ENCODE measurements at regions not wholly inside any gene's neighbourhood (a gene's known extent, or its start where the extent isn't known, plus 50 kb on each side); places are given as distances from the start of the nearest gene placed in this dataset.
"Not testable (repeated sequence)": the region's sequence is repeated elsewhere in the genome, so short reads cannot be mapped to it uniquely, and the experiment has no call there.

DNA sequence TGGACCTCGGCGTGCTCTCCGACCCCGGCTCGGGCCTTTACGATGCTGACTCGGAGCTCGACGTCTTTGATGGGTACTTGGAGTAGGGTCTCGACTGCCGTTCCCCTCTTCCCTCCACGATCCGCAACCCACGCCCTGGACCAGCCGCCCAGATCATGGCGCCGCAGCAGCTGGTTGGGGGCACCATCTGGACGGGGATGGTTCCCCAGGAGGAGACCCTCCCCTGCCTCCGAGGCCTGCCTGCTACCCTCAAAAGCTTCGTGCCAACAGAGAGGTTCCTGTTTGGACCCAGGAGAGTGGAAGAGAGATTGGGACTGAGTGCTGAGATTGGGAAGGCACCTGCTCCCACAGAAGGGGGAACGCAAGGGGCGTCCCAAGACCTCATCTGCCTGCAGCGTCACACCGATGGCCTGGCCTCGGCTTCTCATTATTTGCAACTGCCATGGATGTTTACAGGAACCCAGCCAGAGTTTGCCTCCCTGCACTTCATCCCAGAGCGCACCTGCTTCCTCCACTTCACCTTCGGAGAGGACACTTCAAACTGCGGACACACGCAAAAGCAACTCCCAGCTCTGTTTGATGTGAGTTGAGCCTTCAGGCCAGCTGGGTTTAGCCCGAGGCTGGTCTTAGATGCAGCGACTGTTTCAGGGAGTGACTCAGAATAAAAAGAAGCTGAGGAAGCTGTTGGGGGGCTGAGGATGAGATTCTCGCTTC, 58.9 kb downstream of the GOLGA6L7 start:
- H3K9me3 ChIP-seq (ENCODE audit: severe bottlenecking); H3K4me1 ChIP-seq (ENCODE audit: insufficient read depth, poor library complexity, severe bottlenecking); DNase-seq (ENCODE audit: low spot score); H3K27ac ChIP-seq (ENCODE audit: poor library complexity, severe bottlenecking); H3K36me3 ChIP-seq (ENCODE audit: low read depth); H3K4me3 ChIP-seq (ENCODE audit: severe bottlenecking): not testable (repeated sequence)
- peak; percentile 43; the same call in 2 of the 3 replicates for ATAC-seq (ENCODE audit: low read depth)
- peaks cover 54% of the 10 kb centered on the region for H3K27me3 ChIP-seq (ENCODE audit: insufficient read depth, poor library complexity, severe bottlenecking)

DNA sequence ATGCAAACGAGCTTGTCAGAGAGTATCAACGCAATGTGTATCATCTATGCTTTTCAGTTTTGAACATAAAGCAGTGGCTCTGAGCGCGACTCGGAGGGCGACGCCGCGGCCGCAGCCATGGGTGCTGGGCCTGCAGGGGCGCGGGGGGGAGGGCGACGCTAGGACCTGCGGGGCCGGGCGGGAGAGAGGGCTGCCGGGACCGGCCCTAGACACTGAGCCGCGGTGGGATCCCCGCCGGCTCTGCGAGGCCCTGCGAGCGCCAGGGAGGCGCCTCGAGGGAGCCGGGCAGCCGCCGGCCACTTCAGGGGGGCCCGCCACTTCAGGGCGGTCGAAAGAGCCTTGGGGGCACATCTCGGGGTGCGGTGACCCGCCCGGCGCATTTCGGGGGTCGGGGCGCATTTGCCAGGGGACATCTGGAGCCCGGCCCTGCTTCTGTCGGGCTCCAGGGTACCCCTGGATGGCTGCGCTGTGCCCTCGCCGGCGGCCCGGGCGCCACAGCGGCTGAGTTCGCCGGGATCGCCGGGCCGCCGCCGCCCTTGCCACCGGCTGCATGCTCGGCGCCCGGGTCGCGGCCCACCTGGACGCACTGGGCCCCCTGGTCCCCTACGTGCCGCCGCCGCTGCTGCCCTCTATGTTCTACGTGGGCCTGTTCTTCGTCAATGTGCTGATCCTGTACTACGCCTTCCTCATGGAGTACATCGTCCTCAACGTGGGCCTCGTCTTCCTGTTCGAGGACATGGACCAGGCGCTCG, 59.6 kb downstream of the GOLGA6L7 start:
- H3K27ac ChIP-seq (ENCODE audit: poor library complexity, severe bottlenecking); H3K36me3 ChIP-seq (ENCODE audit: low read depth); H3K4me1 ChIP-seq (ENCODE audit: insufficient read depth, poor library complexity, severe bottlenecking); H3K4me3 ChIP-seq (ENCODE audit: severe bottlenecking); H3K9me3 ChIP-seq (ENCODE audit: severe bottlenecking): not testable (repeated sequence)
- H3K27me3 ChIP-seq (ENCODE audit: insufficient read depth, poor library complexity, severe bottlenecking) = peaks cover 54% of the 10 kb centered on the region
- ATAC-seq (ENCODE audit: low read depth) = peak; percentile 53
- peak; percentile 29 for DNase-seq (ENCODE audit: low spot score)

DNA sequence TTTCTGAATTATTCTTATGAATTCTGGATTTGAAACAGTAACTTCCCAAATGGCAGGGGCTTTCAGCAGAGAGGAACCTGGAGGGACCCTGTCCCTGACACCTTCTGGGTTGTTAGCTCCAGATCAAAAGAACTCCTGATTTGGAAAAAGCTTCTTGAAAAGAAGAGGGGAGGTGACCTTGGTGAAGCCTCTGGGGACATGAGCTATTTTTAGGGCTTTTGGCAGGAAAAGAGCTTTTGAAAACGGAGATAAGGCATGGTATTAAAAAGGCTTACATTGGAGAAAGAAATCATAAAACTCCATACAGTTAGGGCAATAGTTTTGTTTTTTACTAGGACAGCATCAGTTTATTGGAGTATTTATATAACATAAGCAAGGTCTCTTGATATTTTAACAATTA, 60.3 kb downstream of the GOLGA6L7 start:
- H3K27ac ChIP-seq (ENCODE audit: poor library complexity, severe bottlenecking); H3K36me3 ChIP-seq (ENCODE audit: low read depth); DNase-seq (ENCODE audit: low spot score); H3K4me3 ChIP-seq (ENCODE audit: severe bottlenecking); H3K4me1 ChIP-seq (ENCODE audit: insufficient read depth, poor library complexity, severe bottlenecking); H3K9me3 ChIP-seq (ENCODE audit: severe bottlenecking); ATAC-seq (ENCODE audit: low read depth): not testable (repeated sequence)
- peaks cover 54% of the 10 kb centered on the region for H3K27me3 ChIP-seq (ENCODE audit: insufficient read depth, poor library complexity, severe bottlenecking)

DNA sequence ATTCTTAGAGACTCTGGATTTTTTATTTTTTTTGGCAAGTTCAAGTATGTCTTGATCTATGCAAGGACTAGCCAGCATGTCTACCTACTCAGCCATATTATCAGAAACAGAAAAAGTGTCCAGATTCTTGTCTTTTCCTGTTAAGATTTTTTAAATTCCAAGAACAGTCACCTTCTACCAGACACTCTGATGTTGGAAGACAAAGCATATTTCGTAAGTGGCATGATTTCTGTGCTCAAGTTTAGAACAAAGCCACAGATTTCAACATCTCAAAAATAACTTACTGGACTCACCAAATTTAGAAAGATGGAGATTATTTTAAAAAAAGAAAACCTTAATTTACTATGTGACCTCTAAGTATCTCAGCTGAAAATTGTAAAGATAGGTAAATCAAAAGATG, 61.9 kb downstream of the GOLGA6L7 start:
- DNase-seq (ENCODE audit: low spot score) = no peak
- H3K4me3 ChIP-seq (ENCODE audit: severe bottlenecking) = no peak overlapping the region
- no peaks in the 10 kb centered on the region for H3K9me3 ChIP-seq (ENCODE audit: severe bottlenecking)

DNA sequence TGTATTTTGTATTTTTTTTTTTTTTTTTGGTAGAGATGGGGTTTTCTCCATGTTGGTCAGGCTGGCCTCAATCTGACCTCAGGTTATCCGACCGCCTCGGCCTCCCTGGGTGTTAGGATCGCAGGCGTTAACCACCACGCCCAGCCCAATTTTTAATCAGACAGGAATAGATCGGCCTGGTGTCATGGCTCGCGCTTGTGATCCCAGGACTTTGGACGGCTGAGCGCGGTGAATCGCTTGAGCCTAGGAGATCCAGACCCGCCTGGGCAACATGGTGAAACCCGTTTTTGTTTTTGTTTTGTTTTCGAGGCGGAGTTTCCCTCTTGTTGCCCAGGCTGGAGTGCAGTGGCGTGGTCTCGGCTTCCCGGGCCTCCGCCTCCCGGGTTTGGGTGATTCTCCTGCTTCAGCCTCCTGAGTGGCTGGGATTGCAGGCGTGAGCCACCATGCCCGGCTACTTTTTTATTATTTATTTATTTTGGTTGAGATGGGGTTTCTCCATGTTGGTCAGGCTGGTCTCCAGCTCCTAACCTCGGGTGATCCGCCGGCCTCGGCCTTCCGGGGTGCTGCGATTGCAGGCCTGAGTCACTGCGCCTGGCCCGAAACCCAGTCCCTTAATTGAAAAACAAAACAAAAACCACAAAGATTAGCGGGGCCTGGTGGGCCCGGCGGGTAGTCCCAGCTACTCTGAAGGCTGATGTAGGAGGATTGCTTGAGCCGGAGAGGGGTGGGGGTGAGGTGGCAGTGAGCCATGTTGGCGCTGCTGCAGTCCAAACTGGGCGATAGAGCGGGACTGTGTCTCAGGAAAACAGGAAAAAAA, 63.9 kb downstream of the GOLGA6L7 start:
- not testable (repeated sequence) for H3K4me3 ChIP-seq (ENCODE audit: severe bottlenecking); H3K9me3 ChIP-seq (ENCODE audit: severe bottlenecking); ATAC-seq (ENCODE audit: low read depth); H3K4me1 ChIP-seq (ENCODE audit: insufficient read depth, poor library complexity, severe bottlenecking); H3K36me3 ChIP-seq (ENCODE audit: low read depth); H3K27ac ChIP-seq (ENCODE audit: poor library complexity, severe bottlenecking)
- peaks cover 28% of the 10 kb centered on the region for H3K27me3 ChIP-seq (ENCODE audit: insufficient read depth, poor library complexity, severe bottlenecking)
- peak; percentile 57 for DNase-seq (ENCODE audit: low spot score)

More for the DNA sequence above, 61.9 kb downstream of the GOLGA6L7 start:
- TF ChIP-seq, protein P1, sequence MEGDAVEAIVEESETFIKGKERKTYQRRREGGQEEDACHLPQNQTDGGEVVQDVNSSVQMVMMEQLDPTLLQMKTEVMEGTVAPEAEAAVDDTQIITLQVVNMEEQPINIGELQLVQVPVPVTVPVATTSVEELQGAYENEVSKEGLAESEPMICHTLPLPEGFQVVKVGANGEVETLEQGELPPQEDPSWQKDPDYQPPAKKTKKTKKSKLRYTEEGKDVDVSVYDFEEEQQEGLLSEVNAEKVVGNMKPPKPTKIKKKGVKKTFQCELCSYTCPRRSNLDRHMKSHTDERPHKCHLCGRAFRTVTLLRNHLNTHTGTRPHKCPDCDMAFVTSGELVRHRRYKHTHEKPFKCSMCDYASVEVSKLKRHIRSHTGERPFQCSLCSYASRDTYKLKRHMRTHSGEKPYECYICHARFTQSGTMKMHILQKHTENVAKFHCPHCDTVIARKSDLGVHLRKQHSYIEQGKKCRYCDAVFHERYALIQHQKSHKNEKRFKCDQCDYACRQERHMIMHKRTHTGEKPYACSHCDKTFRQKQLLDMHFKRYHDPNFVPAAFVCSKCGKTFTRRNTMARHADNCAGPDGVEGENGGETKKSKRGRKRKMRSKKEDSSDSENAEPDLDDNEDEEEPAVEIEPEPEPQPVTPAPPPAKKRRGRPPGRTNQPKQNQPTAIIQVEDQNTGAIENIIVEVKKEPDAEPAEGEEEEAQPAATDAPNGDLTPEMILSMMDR (IDR thresholded peaks at IDR 0.05; ENCODE audit: poor library complexity, severe bottlenecking) = no peak
- no peak for ATAC-seq (ENCODE audit: low read depth)
- peaks cover 6% of the 10 kb centered on the region for H3K4me1 ChIP-seq (ENCODE audit: insufficient read depth, poor library complexity, severe bottlenecking)
- no peak overlapping the region for H3K27ac ChIP-seq (ENCODE audit: poor library complexity, severe bottlenecking)
- H3K27me3 ChIP-seq (ENCODE audit: insufficient read depth, poor library complexity, severe bottlenecking) = peaks cover 43% of the 10 kb centered on the region
- no peaks in the 10 kb centered on the region for H3K36me3 ChIP-seq (ENCODE audit: low read depth)

DNA sequence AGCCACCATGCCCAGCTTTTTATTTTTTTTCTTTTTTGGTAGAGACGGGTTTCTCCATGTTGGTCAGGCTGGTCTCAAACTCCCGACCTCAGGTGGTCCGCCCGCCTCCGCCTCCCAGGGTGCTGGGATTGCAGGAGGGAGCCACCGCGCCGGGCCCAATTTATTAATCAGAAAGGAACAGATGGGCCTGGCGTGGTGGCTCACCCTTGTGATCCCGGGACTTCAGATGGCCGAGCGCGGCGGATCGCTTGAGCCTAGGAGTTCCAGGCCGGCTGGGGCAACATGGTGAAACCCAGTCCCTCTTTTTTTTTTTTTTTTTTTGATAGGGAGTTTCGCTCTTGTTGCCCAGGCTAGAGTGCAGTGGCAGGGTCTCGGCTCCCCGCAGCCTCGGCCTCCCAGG, 64.6 kb downstream of the GOLGA6L7 start:
- Histone ChIP-seq H3K36me3 (ENCODE audit: low read depth) (no peaks in the 10 kb centered on the region), H3K4me1 (ENCODE audit: insufficient read depth, poor library complexity, severe bottlenecking) (peaks cover 6% of the 10 kb centered on the region), H3K9me3 (ENCODE audit: severe bottlenecking) (no peaks in the 10 kb centered on the region), H3K4me3 (ENCODE audit: severe bottlenecking) (no peak overlapping the region), H3K27me3 (ENCODE audit: insufficient read depth, poor library complexity, severe bottlenecking) (peaks cover 25% of the 10 kb centered on the region), H3K27ac (ENCODE audit: poor library complexity, severe bottlenecking) (no peak overlapping the region)
- DNase-seq (ENCODE audit: low spot score) (peak; percentile 71), ATAC-seq (ENCODE audit: low read depth) (no peak)
- TF ChIP-seq, protein P1 (IDR thresholded peaks at IDR 0.05; ENCODE audit: poor library complexity, severe bottlenecking) = no peak

Measured in RWPE2 (cell line).